HL-60 (cell line): ENCODE measurements at regions not wholly inside any gene's neighbourhood (a gene's known extent, or its start where the extent isn't known, plus 50 kb on each side); places are given as distances from the start of the nearest gene placed in this dataset.
"Not testable (repeated sequence)": the region's sequence is repeated elsewhere in the genome, so short reads cannot be mapped to it uniquely, and the experiment has no call there.

Experiments
- DNase-seq, 2 experiments: peaks; one replicate each; pipeline ENCODE4 v3.0.0-alpha.2; 2010 to 2020; ENCODE audit warnings: low read depth in 1 of 2, low spot score in 1 of 2
- H3K27ac ChIP-seq: fragments of 250-450 bp; sonication (Bioruptor Pico); replicated peaks from 2 replicates; pipeline ENCODE4 v1.5.1; 2020; ENCODE audit warnings: mild to moderate bottlenecking, moderate library complexity
- H3K27me3 ChIP-seq: fragments of 250-450 bp; sonication (Bioruptor Pico); 2 replicates; pipeline ENCODE4 v1.5.1; 2021; ENCODE audit warnings: mild to moderate bottlenecking, moderate library complexity; ENCODE audit not compliant: insufficient read depth, poor library complexity, severe bottlenecking
- H3K4me3 ChIP-seq: replicated peaks from 2 replicates; pipeline ENCODE4 v1.5.1; 2011; ENCODE audit warnings: mild to moderate bottlenecking, control low read depth, low read length; ENCODE audit not compliant: insufficient read depth
- CTCF ChIP-seq: IDR thresholded peaks from one replicate; pipeline ENCODE4 v1.5.1; 2011; ENCODE audit warnings: low read length, control low read depth, inconsistent platforms; ENCODE audit not compliant: insufficient read depth
- GABPA ChIP-seq: IDR thresholded peaks from 2 replicates; pipeline ENCODE4 v1.6.1; 2012; ENCODE audit warnings: low read depth
- POLR2AphosphoS5 ChIP-seq: IDR thresholded peaks from 2 replicates; pipeline ENCODE4 v1.6.1; 2012; ENCODE audit warnings: low read depth
- REST ChIP-seq: IDR thresholded peaks from 2 replicates; pipeline ENCODE4 v1.6.1; 2012; ENCODE audit warnings: low read depth; ENCODE audit not compliant: insufficient replicate concordance
- SPI1 ChIP-seq: IDR thresholded peaks from 2 replicates; pipeline ENCODE4 v1.6.1; 2012; ENCODE audit warnings: low read depth, mild to moderate bottlenecking, borderline replicate concordance

GRCh38 chrX:30997411-30997810, 74.4 kb downstream of the FTHL17 start:
- H3K4me3 ChIP-seq: no peak overlapping the region
- DNase-seq: no peak
- TF ChIP-seq GABPA (no peak), REST (no peak), CTCF (no peak), POLR2AphosphoS5 (no peak), SPI1 (no peak)
- peaks cover 2% of the 10 kb centered on the region for H3K27me3 ChIP-seq
- H3K27ac ChIP-seq: no peak overlapping the region

- H3K27me3 ChIP-seq: peaks cover 2% of the 10 kb centered on the region
- no peak for DNase-seq
- TF ChIP-seq POLR2AphosphoS5: no peak
- TF ChIP-seq CTCF: no peak
- TF ChIP-seq SPI1: no peak
- no peak for TF ChIP-seq GABPA
- no peak for TF ChIP-seq REST
These were observed 76.1 kb downstream of the FTHL17 start for GRCh38 chrX:30995705-30996104.

GRCh38 chrX:30995060-30995700, 76.7 kb downstream of the FTHL17 start:
- peaks cover 2% of the 10 kb centered on the region for H3K27me3 ChIP-seq
- H3K27ac ChIP-seq: no peak overlapping the region
- TF ChIP-seq GABPA (no peak), CTCF (no peak), SPI1 (no peak), POLR2AphosphoS5 (no peak), REST (no peak)
- DNase-seq: no peak
- no peak overlapping the region for H3K4me3 ChIP-seq

More at GRCh38 chrX:30995705-30996104, 76.1 kb downstream of the FTHL17 start:
- no peak overlapping the region for H3K4me3 ChIP-seq
- no peak overlapping the region for H3K27ac ChIP-seq

GRCh38 chrX:30994018-30994417, 77.8 kb downstream of the FTHL17 start:
- H3K4me3 ChIP-seq, H3K27ac ChIP-seq, H3K27me3 ChIP-seq, DNase-seq: not testable (repeated sequence)
